Esophagus squamous epithelium (tissue), 5 donors: ENCODE measurements at regions not wholly inside any gene's neighbourhood (a gene's known extent, or its start where the extent isn't known, plus 50 kb on each side); places are given as distances from the start of the nearest gene placed in this dataset.

Experiments
- DNase-seq: peaks from one replicate; lab custom pipeline; 2025; lab: John Stamatoyannopoulos, UW
- H3K27ac ChIP-seq, 4 donors: fragments of 200-600 bp; sonication (generic); one replicate each; pipeline ENCODE4 v1.5.1; 2016 to 2019; ENCODE audit warnings: mild to moderate bottlenecking in 1 of 4
- H3K27me3 ChIP-seq, 4 donors: fragments of 200-600 bp; sonication (generic); 1 replicate in 3 of 4; 2 replicates in 1 of 4; pipeline versions ENCODE4 v1.5.1 to v1.6.0; 2017 to 2021; ENCODE audit warnings: antibody characterized with exemption in 1 of 4
- H3K36me3 ChIP-seq, 3 donors: fragments of 200-600 bp; sonication (generic); one replicate each; pipeline ENCODE4 v1.5.1; 2016 to 2019
- H3K4me1 ChIP-seq, 3 donors: fragments of 200-600 bp; sonication (generic); one replicate each; pipeline ENCODE4 v1.5.1; 2017 to 2019
- H3K4me3 ChIP-seq, 4 donors: fragments of 200-600 bp; sonication (generic); 1 replicate in 3 of 4; 2 replicates in 1 of 4; pipeline ENCODE4 v1.5.1; 2016 to 2019; ENCODE audit warnings: mild to moderate bottlenecking in 2 of 4, moderate library complexity in 1 of 4
- H3K9me3 ChIP-seq, 3 donors: fragments of 200-600 bp; sonication (generic); one replicate each; pipeline ENCODE4 v1.5.1; 2016 to 2019
- CTCF ChIP-seq, 6 experiments: fragments of 450-650 bp in 4 of 6; fragments of 200-600 bp in 2 of 6; sonication (generic) in 2 of 6; IDR thresholded peaks; one replicate each; pipeline ENCODE4 v1.5.1; 2016 to 2019; ENCODE audit warnings: antibody characterized with exemption in 6 of 6, mild to moderate bottlenecking in 4 of 6, moderate library complexity in 4 of 6
- POLR2A ChIP-seq, 4 donors: fragments of 450-650 bp; IDR thresholded peaks; one replicate each; pipeline ENCODE4 v1.6.1; 2017; ENCODE audit warnings: antibody characterized with exemption in 4 of 4, mild to moderate bottlenecking in 4 of 4, moderate library complexity in 3 of 4
- WGBS, 2 donors: methylation state at CpG; one replicate each; pipeline ENCODE4 v1.1.5; 2018; 5-methylcytosine and 5-hydroxymethylcytosine counted together
- intact Hi-C: fragments of 100-400 bp; cut with DNase I; formaldehyde crosslinking; loops from one replicate; pipeline ENCODE4 v1.15.0; 2022
- donor health status: DM: yes; HTN: yes; CAD: no.

GRCh38 chr7:112646783-112647182, 143.4 kb downstream of the TMEM168 start:
- H3K27ac ChIP-seq, result no peak overlapping the region
- H3K4me3 ChIP-seq, result no peak overlapping the region
- 37 to 49% methylated on average over 3 to 4 of the region's 5 CpGs for WGBS, 2 donors
- H3K27me3 ChIP-seq, result no peaks in the 10 kb centered on the region
- H3K9me3 ChIP-seq, result peaks cover 0 to 11% (median 0%) of the 10 kb centered on the region in 3 donors
- no peaks in the 10 kb centered on the region for H3K36me3 ChIP-seq
- intact Hi-C loops, result no loop called here
- DNase-seq, result no peak
- TF ChIP-seq POLR2A (IDR thresholded peaks at IDR 0.05), result no peak
- TF ChIP-seq CTCF (IDR thresholded peaks at IDR 0.05), result no peak
- no peaks in the 10 kb centered on the region for H3K4me1 ChIP-seq

- TF ChIP-seq CTCF (IDR thresholded peaks at IDR 0.05) (no peak), POLR2A (IDR thresholded peaks at IDR 0.05) (no peak)
Measured at GRCh38 chr7:112648781-112649180, 141.4 kb downstream of the TMEM168 start.

GRCh38 chr7:112649560-112649959, 140.6 kb downstream of the TMEM168 start:
- no peak for DNase-seq
- Histone ChIP-seq H3K4me3 (no peak overlapping the region), H3K36me3 (no peaks in the 10 kb centered on the region), H3K27ac (no peak overlapping the region), H3K4me1 (no peaks in the 10 kb centered on the region), H3K27me3 (no peaks in the 10 kb centered on the region), H3K9me3 (peaks cover 0 to 11% (median 0%) of the 10 kb centered on the region in 3 donors)
- TF ChIP-seq CTCF (IDR thresholded peaks at IDR 0.05) (no peak), POLR2A (IDR thresholded peaks at IDR 0.05) (no peak)
- intact Hi-C loops, result no loop called here

More at GRCh38 chr7:112648781-112649180, 141.4 kb downstream of the TMEM168 start:
- Histone ChIP-seq H3K36me3 (no peaks in the 10 kb centered on the region), H3K27me3 (no peaks in the 10 kb centered on the region), H3K4me3 (no peak overlapping the region), H3K9me3 (peaks cover 0 to 11% (median 0%) of the 10 kb centered on the region in 3 donors), H3K27ac (no peak overlapping the region), H3K4me1 (no peaks in the 10 kb centered on the region)
- intact Hi-C loops, result no loop called here
- 68 to 75% methylated on average over 2 of the region's 2 CpGs for WGBS, 2 donors
- no peak for DNase-seq

- peaks cover 0 to 7% (median 0%) of the 10 kb centered on the region in 3 donors for H3K9me3 ChIP-seq
- intact Hi-C loops, result no loop called here
- no peak overlapping the region for H3K27ac ChIP-seq
- H3K4me1 ChIP-seq, result no peaks in the 10 kb centered on the region
- no peaks in the 10 kb centered on the region for H3K27me3 ChIP-seq
- no peak overlapping the region for H3K4me3 ChIP-seq
- no peak for DNase-seq
- no peaks in the 10 kb centered on the region for H3K36me3 ChIP-seq
- 27 to 31% methylated on average over 4 of the region's 4 CpGs for WGBS, 2 donors
- no peak for TF ChIP-seq CTCF (IDR thresholded peaks at IDR 0.05)
- no peak for TF ChIP-seq POLR2A (IDR thresholded peaks at IDR 0.05)
Measured at GRCh38 chr7:112654322-112655216, 135.6 kb downstream of the TMEM168 start.

GRCh38 chr7:112665709-112666108, 124.5 kb downstream of the TMEM168 start:
- no peak for DNase-seq
- Histone ChIP-seq H3K27me3 (no peaks in the 10 kb centered on the region), H3K4me3 (no peak overlapping the region), H3K4me1 (no peaks in the 10 kb centered on the region), H3K9me3 (no peaks in the 10 kb centered on the region), H3K36me3 (no peaks in the 10 kb centered on the region), H3K27ac (no peak overlapping the region)
- no peak for TF ChIP-seq POLR2A (IDR thresholded peaks at IDR 0.05)
- peak in 1 of 6 experiments; percentile 10 for TF ChIP-seq CTCF (IDR thresholded peaks at IDR 0.05)
- intact Hi-C loops, result no loop called here
